Neural cell (in vitro differentiated cells): ENCODE measurements at regions not wholly inside any gene's neighbourhood (a gene's known extent, or its start where the extent isn't known, plus 50 kb on each side); places are given as distances from the start of the nearest gene placed in this dataset.

ENCODE experiments used
- H2AFZ ChIP-seq: fragments of 200-600, 300-800 bp; sonication (generic), shearing (Covaris generic); 2 replicates; pipeline ENCODE4 v1.6.0; 2014; ENCODE audit warnings: low read depth, mild to moderate bottlenecking, antibody characterized with exemption, low read length, moderate library complexity
- H3F3A ChIP-seq: fragments of 200-600 bp; shearing (Covaris generic); 2 replicates; pipeline ENCODE4 v1.6.1; 2016; ENCODE audit warnings: mild to moderate bottlenecking, moderate library complexity, mixed read lengths, antibody characterized with exemption, low read length; ENCODE audit not compliant: insufficient read depth, poor library complexity, severe bottlenecking
- H3K27ac ChIP-seq: fragments of 200-600, 300-800 bp; sonication (generic), shearing (Covaris generic); 2 replicates; pipeline ENCODE4 v1.5.1; 2014; ENCODE audit warnings: mild to moderate bottlenecking, low read length, moderate library complexity
- H3K27me3 ChIP-seq: fragments of 300-800, 200-600 bp; sonication (generic), shearing (Covaris generic); 2 replicates; pipeline ENCODE4 v1.6.0; 2014; ENCODE audit warnings: mild to moderate bottlenecking, low read depth, low read length, moderate library complexity; ENCODE audit not compliant: insufficient read depth
- H3K36me3 ChIP-seq: fragments of 300-800, 200-600 bp; sonication (generic), shearing (Covaris generic); 2 replicates; pipeline ENCODE4 v1.5.1; 2014; ENCODE audit warnings: mild to moderate bottlenecking, antibody characterized with exemption, low read length, moderate library complexity; ENCODE audit not compliant: insufficient read depth
- H3K4me2 ChIP-seq: fragments of 300-800, 200-600 bp; sonication (generic), shearing (Covaris generic); 2 replicates; pipeline ENCODE4 v1.6.0; 2014; ENCODE audit warnings: mild to moderate bottlenecking, low read length
- H3K4me3 ChIP-seq: fragments of 300-800, 200-600 bp; sonication (generic), shearing (Covaris generic); 2 replicates; pipeline ENCODE4 v1.5.1; 2014; ENCODE audit warnings: mild to moderate bottlenecking, low read length, moderate library complexity
- H3K79me2 ChIP-seq: fragments of 200-600 bp; shearing (Covaris generic); replicated peaks from 2 replicates; pipeline ENCODE4 v1.6.0; 2014; ENCODE audit warnings: mild to moderate bottlenecking, low read length, moderate library complexity; ENCODE audit not compliant: insufficient read depth
- H3K9ac ChIP-seq: fragments of 300-800, 200-600 bp; sonication (generic), shearing (Covaris generic); 2 replicates; pipeline ENCODE4 v1.6.1; 2016; ENCODE audit warnings: mild to moderate bottlenecking, low read length, mixed read lengths
- H3K9me2 ChIP-seq: fragments of 200-600 bp; shearing (Covaris generic); 2 replicates; pipeline ENCODE4 v1.6.1; 2016; ENCODE audit warnings: mild to moderate bottlenecking, low read length, mixed read lengths; ENCODE audit not compliant: insufficient read depth
- H3K9me3 ChIP-seq: fragments of 200-600, 300-800 bp; sonication (generic), shearing (Covaris generic); 2 replicates; pipeline ENCODE4 v1.6.1; 2016; ENCODE audit warnings: mild to moderate bottlenecking, mixed run types, low read length, moderate library complexity, mixed read lengths
- H4K20me1 ChIP-seq: fragments of 200-600 bp; shearing (Covaris generic); 2 replicates; pipeline ENCODE4 v1.6.1; 2016; ENCODE audit warnings: mild to moderate bottlenecking, mixed run types; ENCODE audit not compliant: insufficient read depth
- CTCF ChIP-seq: fragments of 450-650 bp; IDR thresholded peaks from 2 replicates; pipeline ENCODE4 v1.5.1; 2014; ENCODE audit warnings: antibody characterized with exemption, mild to moderate bottlenecking, moderate library complexity; ENCODE audit not compliant: poor library complexity, severe bottlenecking
- EP300 ChIP-seq: fragments of 450-650 bp; conservative IDR thresholded peaks from 2 replicates; pipeline ENCODE4 v1.6.1; 2014; ENCODE audit warnings: antibody characterized with exemption, mild to moderate bottlenecking, moderate library complexity; ENCODE audit not compliant: poor library complexity, severe bottlenecking
- EZH2 ChIP-seq: fragments of 200-600, 300-800 bp; shearing (Covaris generic), sonication (generic); IDR thresholded peaks from 2 replicates; pipeline ENCODE4 v1.6.1; 2014; ENCODE audit warnings: antibody characterized with exemption, low read length, borderline replicate concordance, mild to moderate bottlenecking; ENCODE audit not compliant: insufficient read depth, poor library complexity, severe bottlenecking
- MXI1 ChIP-seq: fragments of 450-650 bp; conservative IDR thresholded peaks from 2 replicates; pipeline ENCODE4 v1.6.1; 2014; ENCODE audit warnings: antibody characterized with exemption, mild to moderate bottlenecking; ENCODE audit not compliant: poor library complexity, severe bottlenecking
- POLR2AphosphoS5 ChIP-seq: IDR thresholded peaks from 2 replicates; pipeline ENCODE4 v1.6.1; 2012
- RAD21 ChIP-seq: fragments of 450-650 bp; conservative IDR thresholded peaks from 2 replicates; pipeline ENCODE4 v1.6.1; 2014; ENCODE audit warnings: antibody characterized with exemption, mild to moderate bottlenecking, moderate library complexity
- REST ChIP-seq: IDR thresholded peaks from 2 replicates; pipeline ENCODE4 v1.6.1; 2012; ENCODE audit warnings: borderline replicate concordance
- SMC3 ChIP-seq: fragments of 450-650 bp; conservative IDR thresholded peaks from 2 replicates; pipeline ENCODE4 v1.6.1; 2014; ENCODE audit warnings: antibody characterized with exemption, mild to moderate bottlenecking, moderate library complexity; ENCODE audit not compliant: poor library complexity
- TAF1 ChIP-seq: IDR thresholded peaks from 2 replicates; pipeline ENCODE4 v1.6.1; 2012; ENCODE audit warnings: low read depth

- Histone ChIP-seq H3K36me3 (no peaks in the 10 kb centered on the region), H4K20me1 (no peaks in the 10 kb centered on the region), H3K27me3 (no peaks in the 10 kb centered on the region)
Observed at GRCh38 chr22:48506506-48507145, 1321.0 kb downstream of the BRD1 start.

GRCh38 chr22:48505891-48506290 lies 1321.8 kb downstream of the BRD1 start:
- H3K27ac ChIP-seq, result no peak overlapping the region
- no peaks in the 10 kb centered on the region for H4K20me1 ChIP-seq
- H3K9me2 ChIP-seq, result no peaks in the 10 kb centered on the region
- no peaks in the 10 kb centered on the region for H3F3A ChIP-seq
- H3K36me3 ChIP-seq, result no peaks in the 10 kb centered on the region
- no peaks in the 10 kb centered on the region for H3K27me3 ChIP-seq
- no peak overlapping the region for H3K4me2 ChIP-seq
- H2AFZ ChIP-seq, result no peak overlapping the region
- no peak overlapping the region for H3K4me3 ChIP-seq
- TF ChIP-seq RAD21 (no peak), EZH2 (no peak), SMC3 (no peak), CTCF (no peak), TAF1 (no peak), REST (no peak), MXI1 (no peak), POLR2AphosphoS5 (no peak), EP300 (no peak)
- no peaks in the 10 kb centered on the region for H3K9me3 ChIP-seq
- no peaks in the 10 kb centered on the region for H3K79me2 ChIP-seq
- no peak overlapping the region for H3K9ac ChIP-seq

More at GRCh38 chr22:48506506-48507145, 1321.0 kb downstream of the BRD1 start:
- H3K9me2 ChIP-seq, result no peaks in the 10 kb centered on the region
- H3K27ac ChIP-seq, result no peak overlapping the region
- H3F3A ChIP-seq, result no peaks in the 10 kb centered on the region
- H3K4me3 ChIP-seq, result no peak overlapping the region
- H3K9me3 ChIP-seq, result no peaks in the 10 kb centered on the region
- H2AFZ ChIP-seq, result no peak overlapping the region
- no peak overlapping the region for H3K9ac ChIP-seq
- TF ChIP-seq CTCF, result no peak
- TF ChIP-seq MXI1, result no peak
- TF ChIP-seq SMC3, result no peak
- no peak for TF ChIP-seq EZH2
- no peak for TF ChIP-seq TAF1
- no peaks in the 10 kb centered on the region for H3K79me2 ChIP-seq
- no peak overlapping the region for H3K4me2 ChIP-seq
